GM12891 (cell line): ENCODE measurements at regions not wholly inside any gene's neighbourhood (a gene's known extent, or its start where the extent isn't known, plus 50 kb on each side); places are given as distances from the start of the nearest gene placed in this dataset.

ENCODE experiments used
- DNase-seq: peaks from one replicate; pipeline ENCODE4 v3.0.0; 2011; ENCODE audit warnings: low spot score; ENCODE audit not compliant: insufficient read length
- FAIRE-seq: peaks from 2 replicates; lab custom pipeline; 2011; peaks lifted over from hg19 to GRCh38; lab: Jason Lieb, UNC
- PAX5 ChIP-seq: IDR thresholded peaks from 2 replicates; pipeline ENCODE4 v1.6.1; 2011; ENCODE audit warnings: low read length, moderate library complexity, mild to moderate bottlenecking; ENCODE audit not compliant: insufficient read depth, severe bottlenecking
- POLR2A ChIP-seq: IDR thresholded peaks from 2 replicates; pipeline ENCODE4 v1.6.1; 2011; ENCODE audit warnings: low read depth, low read length, control low read depth
- POLR2AphosphoS5 ChIP-seq: IDR thresholded peaks from 2 replicates; pipeline ENCODE4 v1.6.1; 2011; ENCODE audit warnings: low read depth, low read length, control low read depth
- POU2F2 ChIP-seq: IDR thresholded peaks from 2 replicates; pipeline ENCODE4 v1.6.1; 2011; ENCODE audit warnings: low read depth, mild to moderate bottlenecking, control low read depth, low read length, moderate library complexity
- SPI1 ChIP-seq: IDR thresholded peaks from 2 replicates; pipeline ENCODE4 v1.6.1; 2011; ENCODE audit warnings: low read depth, low read length, control low read depth
- TAF1 ChIP-seq: IDR thresholded peaks from 2 replicates; pipeline ENCODE4 v1.6.1; 2011; ENCODE audit warnings: low read depth, low read length, control low read depth

GRCh38 chr5:135135530-135136226 lies 101.7 kb upstream of the PITX1 start:
- TF ChIP-seq POU2F2 (no peak), PAX5 (no peak), SPI1 (no peak), POLR2AphosphoS5 (no peak), POLR2A (no peak), TAF1 (no peak)
- DNase-seq = no peak
- FAIRE-seq = no peak

GRCh38 chr5:135134691-135135381 lies 100.8 kb upstream of the PITX1 start:
- no peak for FAIRE-seq
- no peak for DNase-seq
- no peak for TF ChIP-seq POU2F2
- no peak for TF ChIP-seq SPI1
- no peak for TF ChIP-seq TAF1
- no peak for TF ChIP-seq POLR2A
- TF ChIP-seq POLR2AphosphoS5 = no peak
- TF ChIP-seq PAX5 = no peak

- no peak for FAIRE-seq
- no peak for DNase-seq
- TF ChIP-seq POU2F2 = no peak
- no peak for TF ChIP-seq POLR2A
- TF ChIP-seq SPI1 = no peak
- no peak for TF ChIP-seq PAX5
- TF ChIP-seq POLR2AphosphoS5 = no peak
- no peak for TF ChIP-seq TAF1
Measured at GRCh38 chr5:135133698-135134515, 99.9 kb upstream of the PITX1 start.

GRCh38 chr5:135133181-135133580 lies 99.2 kb upstream of the PITX1 start:
- TF ChIP-seq TAF1 = no peak
- TF ChIP-seq POLR2AphosphoS5 = no peak
- no peak for TF ChIP-seq PAX5
- no peak for TF ChIP-seq POLR2A
- TF ChIP-seq SPI1 = no peak
- TF ChIP-seq POU2F2 = no peak
- FAIRE-seq = no peak
- DNase-seq = no peak

- FAIRE-seq = no peak
- no peak for TF ChIP-seq SPI1
- TF ChIP-seq POLR2A = no peak
- no peak for TF ChIP-seq POU2F2
- no peak for TF ChIP-seq TAF1
- no peak for TF ChIP-seq PAX5
- no peak for TF ChIP-seq POLR2AphosphoS5
Measured at GRCh38 chr5:135131801-135132680, 98.0 kb upstream of the PITX1 start.

GRCh38 chr5:135130261-135131215 lies 96.5 kb upstream of the PITX1 start:
- FAIRE-seq (no peak), DNase-seq (no peak)
- TF ChIP-seq POLR2AphosphoS5 (no peak), TAF1 (no peak), SPI1 (no peak), POLR2A (no peak)

More at GRCh38 chr5:135131801-135132680, 98.0 kb upstream of the PITX1 start:
- no peak for DNase-seq

GRCh38 chr5:135129307-135129706 lies 95.3 kb upstream of the PITX1 start:
- no peak for DNase-seq
- no peak for FAIRE-seq
- no peak for TF ChIP-seq TAF1
- no peak for TF ChIP-seq PAX5
- no peak for TF ChIP-seq SPI1
- TF ChIP-seq POLR2AphosphoS5 = no peak
- no peak for TF ChIP-seq POU2F2
- TF ChIP-seq POLR2A = no peak
